ENCODE measurements at regions not wholly inside any gene's neighbourhood (a gene's known extent, or its start where the extent isn't known, plus 50 kb on each side); places are given as distances from the start of the nearest gene placed in this dataset.

- TF ChIP-seq POLR2AphosphoS5 (IDR thresholded peaks at IDR 0.05; ENCODE audit: low read depth, low read length) (no peak), POLR2A (IDR thresholded peaks at IDR 0.05; ENCODE audit: low read depth, low read length) (no peak)
Observed at GRCh38 chr1:103901072-103901471, 151.4 kb downstream of the AMY1C start.
